GM18508 (cell line): ENCODE measurements at regions not wholly inside any gene's neighbourhood (a gene's known extent, or its start where the extent isn't known, plus 50 kb on each side); places are given as distances from the start of the nearest gene placed in this dataset.
"Not testable (repeated sequence)": the region's sequence is repeated elsewhere in the genome, so short reads cannot be mapped to it uniquely, and the experiment has no call there.

ENCODE experiments used
- ATAC-seq: cut with Tn5 transposase; IDR thresholded peaks from one replicate; pipeline ENCODE4 v1.9.1; 2021; ENCODE audit warnings: moderate number of reproducible peaks; ENCODE audit not compliant: insufficient read depth, unreplicated experiment

GRCh38 chr2:187610450-187610849 lies 56.2 kb upstream of the TFPI start:
- not testable (repeated sequence) for ATAC-seq

GRCh38 chr2:187612857-187613256 lies 58.6 kb upstream of the TFPI start:
- no peak for ATAC-seq

- no peak for ATAC-seq
Observed at GRCh38 chr2:187614756-187615155, 60.5 kb upstream of the TFPI start.

GRCh38 chr2:187615364-187615763 lies 61.1 kb upstream of the TFPI start:
- no peak for ATAC-seq

GRCh38 chr2:187615902-187616301 lies 61.7 kb upstream of the TFPI start:
- no peak for ATAC-seq

GRCh38 chr2:187617120-187617519 lies 62.9 kb upstream of the TFPI start:
- ATAC-seq = no peak

GRCh38 chr2:187617905-187618304 lies 63.7 kb upstream of the TFPI start:
- ATAC-seq = no peak

GRCh38 chr2:187618813-187619212 lies 64.6 kb upstream of the TFPI start:
- no peak for ATAC-seq

- ATAC-seq = no peak
Observed at GRCh38 chr2:187627153-187627552, 72.9 kb upstream of the TFPI start.

GRCh38 chr2:187636731-187637391 lies 82.6 kb upstream of the TFPI start:
- not testable (repeated sequence) for ATAC-seq

- not testable (repeated sequence) for ATAC-seq
Observed at GRCh38 chr2:187637392-187637740, 83.1 kb upstream of the TFPI start.

- not testable (repeated sequence) for ATAC-seq
Observed at GRCh38 chr2:187637771-187638170, 83.5 kb upstream of the TFPI start.

GRCh38 chr2:187638840-187639239 lies 84.6 kb upstream of the TFPI start:
- ATAC-seq = no peak

GRCh38 chr2:187640926-187641510 lies 86.8 kb upstream of the TFPI start:
- no peak for ATAC-seq

GRCh38 chr2:187642498-187642897 lies 88.3 kb upstream of the TFPI start:
- ATAC-seq = no peak

GRCh38 chr2:187644486-187644885 lies 90.3 kb upstream of the TFPI start:
- ATAC-seq = no peak

GRCh38 chr2:187644981-187645380 lies 90.7 kb upstream of the TFPI start:
- no peak for ATAC-seq

GRCh38 chr2:187646556-187646955 lies 92.3 kb upstream of the TFPI start:
- no peak for ATAC-seq

GRCh38 chr2:187654535-187654934 lies 100.3 kb upstream of the TFPI start:
- ATAC-seq = no peak

- no peak for ATAC-seq
Observed at GRCh38 chr2:187655001-187655400, 100.8 kb upstream of the TFPI start.

GRCh38 chr2:187656123-187656522 lies 101.9 kb upstream of the TFPI start:
- ATAC-seq = no peak

GRCh38 chr2:187658952-187659525 lies 104.8 kb upstream of the TFPI start:
- ATAC-seq = no peak
